Vagina (tissue), 2 donors: ENCODE measurements at regions not wholly inside any gene's neighbourhood (a gene's known extent, or its start where the extent isn't known, plus 50 kb on each side); places are given as distances from the start of the nearest gene placed in this dataset.

Experiments
- CTCF ChIP-seq, 3 experiments: fragments of 450-650 bp in 2 of 3; fragments of 200-600 bp in 1 of 3; sonication (generic) in 1 of 3; IDR thresholded peaks; one replicate each; pipeline ENCODE4 v1.5.1; 2017 to 2019; ENCODE audit warnings: antibody characterized with exemption in 3 of 3, mild to moderate bottlenecking in 2 of 3, moderate library complexity in 2 of 3
- POLR2A ChIP-seq, 2 donors: fragments of 450-650 bp; IDR thresholded peaks; one replicate each; pipeline ENCODE4 v1.6.1; 2017; ENCODE audit warnings: antibody characterized with exemption in 2 of 2, mild to moderate bottlenecking in 2 of 2, moderate library complexity in 2 of 2

- TF ChIP-seq CTCF (IDR thresholded peaks at IDR 0.05) (no peak), POLR2A (IDR thresholded peaks at IDR 0.05) (no peak)
Observed at GRCh38 chr11:110891411-110891810, 179.2 kb upstream of the ARHGAP20 start.
